ENCODE measurements at regions not wholly inside any gene's neighbourhood (a gene's known extent, or its start where the extent isn't known, plus 50 kb on each side); places are given as distances from the start of the nearest gene placed in this dataset.

DNA sequence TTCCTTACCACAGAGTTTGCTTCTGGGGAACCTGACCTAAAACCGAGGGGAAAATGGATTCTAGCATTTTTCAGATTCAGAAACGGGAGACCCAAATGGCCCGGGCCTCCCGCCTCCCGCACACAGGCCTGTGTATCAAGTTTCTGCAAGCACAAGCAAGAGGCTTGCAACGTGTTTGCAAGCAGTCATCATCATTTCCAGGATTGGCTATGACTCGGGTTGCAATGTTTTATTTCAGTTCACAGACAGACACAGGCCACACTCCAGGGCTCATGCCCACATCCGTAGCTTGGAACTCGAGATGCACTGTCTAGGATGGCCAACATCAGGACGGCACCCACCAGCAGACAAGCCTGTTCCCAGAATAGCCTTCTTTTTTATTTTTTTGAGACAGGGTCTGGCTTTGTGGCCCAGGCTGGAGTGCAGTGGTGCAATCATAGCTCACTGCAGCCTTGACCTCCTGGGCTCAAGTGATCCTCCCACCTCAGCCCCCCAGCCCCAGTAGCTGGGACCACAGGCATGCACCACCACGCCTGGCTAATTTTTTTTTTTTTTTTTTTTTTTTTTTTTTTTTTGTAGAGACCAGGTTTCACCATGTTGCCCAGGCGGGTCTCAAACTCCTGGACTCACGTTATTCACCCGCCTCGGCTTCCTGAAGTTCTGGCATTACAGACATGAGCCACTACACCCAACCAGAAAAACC, 68.1 kb upstream of the FOXK1 start:
- H3K4me3 ChIP-seq (ENCODE audit: low read depth, low read length, poor library complexity, severe bottlenecking), result no peak overlapping the region
- no peaks in the 10 kb centered on the region for H3K9me3 ChIP-seq (ENCODE audit: low read length)
- CTCF ChIA-PET (ENCODE audit: unreplicated experiment), result no interaction called here
- no peaks in the 10 kb centered on the region for H4K20me1 ChIP-seq (ENCODE audit: insufficient read depth, low read length)
- TF ChIP-seq EZH2phosphoT487 (IDR thresholded peaks at IDR 0.05; ENCODE audit: borderline replicate concordance, low read depth, low read length) (no peak), CTCF (conservative IDR thresholded peaks at IDR 0.05; ENCODE audit: low read length) (no peak)
- H3K79me2 ChIP-seq (ENCODE audit: insufficient read depth, low read depth, low read length), result no peaks in the 10 kb centered on the region
- no peaks in the 10 kb centered on the region for H3K9me2 ChIP-seq (ENCODE audit: insufficient read depth, low read length)
- POLR2A ChIA-PET, result no interaction called here
- intact Hi-C loops (cut with micrococcal nuclease; ENCODE audit: unreplicated experiment), result no loop called here
- H2AFZ ChIP-seq (ENCODE audit: low read length), result peak overlapping the region; percentile 82; the same call in 1 of the 2 replicates
- H3K36me3 ChIP-seq (ENCODE audit: insufficient read depth, low read length), result no peaks in the 10 kb centered on the region
- no peak overlapping the region for H3K4me2 ChIP-seq (ENCODE audit: low read length)
- DNase-seq (ENCODE audit: low spot score), result no peak
- no peak overlapping the region for H3K27ac ChIP-seq (ENCODE audit: low read depth, low read length, poor library complexity, severe bottlenecking)
- BruUV-seq (replicated peaks), result no TSS peak
- peaks cover 3% of the 10 kb centered on the region for H3K4me1 ChIP-seq (ENCODE audit: insufficient read depth, low read length, poor library complexity, severe bottlenecking)

DNA sequence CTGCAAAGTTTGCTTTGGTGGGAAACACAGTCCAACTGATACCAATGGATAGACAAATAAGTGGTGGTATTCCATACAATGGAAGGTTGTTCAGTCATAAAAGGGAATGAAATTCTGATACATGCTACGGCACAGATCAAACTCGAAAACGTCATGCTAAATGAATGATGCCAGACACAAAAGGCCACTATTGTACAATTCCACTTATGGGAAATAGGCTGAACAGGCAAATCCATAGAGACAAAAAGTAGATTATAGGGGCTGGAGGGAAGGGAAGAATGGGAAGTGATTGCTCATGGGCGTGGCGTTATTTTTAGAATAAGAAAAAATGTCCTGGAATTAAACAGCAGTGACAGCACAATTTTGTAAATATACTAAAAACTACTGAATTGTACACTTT, 66.0 kb upstream of the FOXK1 start:
- Histone ChIP-seq H3K4me1 (ENCODE audit: insufficient read depth, low read length, poor library complexity, severe bottlenecking) (peaks cover 3% of the 10 kb centered on the region), H2AFZ (ENCODE audit: low read length) (no peak overlapping the region), H3K4me3 (ENCODE audit: low read depth, low read length, poor library complexity, severe bottlenecking) (no peak overlapping the region), H3K36me3 (ENCODE audit: insufficient read depth, low read length) (no peaks in the 10 kb centered on the region), H3K9me2 (ENCODE audit: insufficient read depth, low read length) (no peaks in the 10 kb centered on the region), H3K9me3 (ENCODE audit: low read length) (no peaks in the 10 kb centered on the region), H3K27ac (ENCODE audit: low read depth, low read length, poor library complexity, severe bottlenecking) (no peak overlapping the region), H3K4me2 (ENCODE audit: low read length) (no peak overlapping the region), H4K20me1 (ENCODE audit: insufficient read depth, low read length) (no peaks in the 10 kb centered on the region), H3K79me2 (ENCODE audit: insufficient read depth, low read depth, low read length) (no peaks in the 10 kb centered on the region)
- ChIA-PET CTCF (ENCODE audit: unreplicated experiment) (no interaction called here), POLR2A (interaction anchor here (0.6 to 0.7 kb wide), 2 partner anchors 16 to 230 kb away, joined by 3 to 4 read pairs; no protein-coding TSS in a partner anchor)
- TF ChIP-seq EZH2phosphoT487 (IDR thresholded peaks at IDR 0.05; ENCODE audit: borderline replicate concordance, low read depth, low read length), result no peak
- intact Hi-C loops (cut with micrococcal nuclease; ENCODE audit: unreplicated experiment), result no loop called here
- no peak for DNase-seq (ENCODE audit: low spot score)
- no TSS peak for BruUV-seq (replicated peaks)

- H3K4me1 ChIP-seq (ENCODE audit: insufficient read depth, low read length, poor library complexity, severe bottlenecking), result no peaks in the 10 kb centered on the region
- no peaks in the 10 kb centered on the region for H4K20me1 ChIP-seq (ENCODE audit: insufficient read depth, low read length)
- H3K4me2 ChIP-seq (ENCODE audit: low read length), result no peak overlapping the region
- no peak overlapping the region for H3K4me3 ChIP-seq (ENCODE audit: low read depth, low read length, poor library complexity, severe bottlenecking)
- no peak for DNase-seq (ENCODE audit: low spot score)
- intact Hi-C loops (cut with micrococcal nuclease; ENCODE audit: unreplicated experiment), result no loop called here
- BruUV-seq (replicated peaks), result no TSS peak
- TF ChIP-seq EZH2phosphoT487 (IDR thresholded peaks at IDR 0.05; ENCODE audit: borderline replicate concordance, low read depth, low read length) (no peak), CTCF (conservative IDR thresholded peaks at IDR 0.05; ENCODE audit: low read length) (no peak)
- H3K27ac ChIP-seq (ENCODE audit: low read depth, low read length, poor library complexity, severe bottlenecking), result no peak overlapping the region
- ChIA-PET CTCF (ENCODE audit: unreplicated experiment) (no interaction called here), POLR2A (no interaction called here)
- H3K36me3 ChIP-seq (ENCODE audit: insufficient read depth, low read length), result no peaks in the 10 kb centered on the region
- H3K79me2 ChIP-seq (ENCODE audit: insufficient read depth, low read depth, low read length), result no peaks in the 10 kb centered on the region
- H3K9me3 ChIP-seq (ENCODE audit: low read length), result no peaks in the 10 kb centered on the region
- no peak overlapping the region for H2AFZ ChIP-seq (ENCODE audit: low read length)
- H3K9me2 ChIP-seq (ENCODE audit: insufficient read depth, low read length), result no peaks in the 10 kb centered on the region
Observed at GRCh38 chr7:4621396-4621795, 60.7 kb upstream of the FOXK1 start.
